ENCODE measurements at regions not wholly inside any gene's neighbourhood (a gene's known extent, or its start where the extent isn't known, plus 50 kb on each side); places are given as distances from the start of the nearest gene placed in this dataset.
"Not testable (repeated sequence)": the region's sequence is repeated elsewhere in the genome, so short reads cannot be mapped to it uniquely, and the experiment has no call there.

DNA sequence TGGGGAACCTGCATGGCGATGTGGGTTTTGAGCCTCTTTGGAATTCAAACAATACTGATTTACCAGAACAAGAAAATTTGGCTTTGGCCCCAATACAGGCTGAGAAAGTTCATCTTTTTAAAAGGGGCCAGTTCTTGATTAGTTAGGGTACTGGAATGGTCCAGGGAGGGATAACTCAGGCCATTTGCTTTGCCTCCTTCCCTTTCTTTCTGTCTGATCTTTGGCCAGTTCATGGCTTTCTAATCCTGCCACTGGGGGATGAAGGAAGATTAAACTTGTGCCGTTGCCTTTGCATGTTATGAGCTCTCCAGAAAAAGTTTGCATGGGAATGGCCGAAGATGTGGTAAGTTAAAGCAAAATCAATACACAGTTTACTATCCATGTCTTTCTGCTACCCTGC, 78.4 kb downstream of the ADAMTS15 start:
- no peak for DNase-seq (ENCODE audit: low read depth, low spot score)

DNA sequence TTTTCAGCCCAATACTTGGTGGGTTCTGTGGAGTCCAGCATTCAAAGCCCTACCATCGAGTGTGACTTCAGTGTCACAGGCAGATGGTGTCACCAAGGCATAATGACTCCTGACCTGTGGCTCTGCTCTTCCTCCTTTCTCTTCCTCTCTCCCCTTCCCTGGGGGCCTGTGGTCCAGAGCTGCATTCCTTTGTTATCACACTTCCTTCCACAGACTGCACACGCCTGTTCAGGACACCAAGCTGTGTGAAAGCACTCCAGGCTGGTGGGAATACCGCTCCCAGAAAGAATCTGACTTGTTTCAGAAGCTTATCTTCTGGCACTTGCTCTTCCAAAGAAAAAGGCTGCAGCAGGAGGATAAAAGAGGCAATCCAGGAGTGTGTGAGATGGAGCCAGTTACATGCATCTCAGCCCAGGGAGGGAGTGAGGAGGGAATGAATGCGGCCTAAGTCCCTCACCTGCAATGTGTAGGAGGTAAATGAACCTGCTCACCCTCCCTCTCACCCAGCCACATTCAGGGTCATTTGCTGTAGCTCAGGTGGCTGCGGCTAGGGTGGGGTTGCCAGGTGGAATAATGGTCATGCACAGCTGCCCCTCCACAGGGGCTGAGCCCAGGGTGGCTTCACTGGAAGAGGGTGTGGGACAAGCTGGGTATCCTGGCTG, 79.3 kb downstream of the ADAMTS15 start:
- DNase-seq (ENCODE audit: low read depth, low spot score), result peak; percentile 13

DNA sequence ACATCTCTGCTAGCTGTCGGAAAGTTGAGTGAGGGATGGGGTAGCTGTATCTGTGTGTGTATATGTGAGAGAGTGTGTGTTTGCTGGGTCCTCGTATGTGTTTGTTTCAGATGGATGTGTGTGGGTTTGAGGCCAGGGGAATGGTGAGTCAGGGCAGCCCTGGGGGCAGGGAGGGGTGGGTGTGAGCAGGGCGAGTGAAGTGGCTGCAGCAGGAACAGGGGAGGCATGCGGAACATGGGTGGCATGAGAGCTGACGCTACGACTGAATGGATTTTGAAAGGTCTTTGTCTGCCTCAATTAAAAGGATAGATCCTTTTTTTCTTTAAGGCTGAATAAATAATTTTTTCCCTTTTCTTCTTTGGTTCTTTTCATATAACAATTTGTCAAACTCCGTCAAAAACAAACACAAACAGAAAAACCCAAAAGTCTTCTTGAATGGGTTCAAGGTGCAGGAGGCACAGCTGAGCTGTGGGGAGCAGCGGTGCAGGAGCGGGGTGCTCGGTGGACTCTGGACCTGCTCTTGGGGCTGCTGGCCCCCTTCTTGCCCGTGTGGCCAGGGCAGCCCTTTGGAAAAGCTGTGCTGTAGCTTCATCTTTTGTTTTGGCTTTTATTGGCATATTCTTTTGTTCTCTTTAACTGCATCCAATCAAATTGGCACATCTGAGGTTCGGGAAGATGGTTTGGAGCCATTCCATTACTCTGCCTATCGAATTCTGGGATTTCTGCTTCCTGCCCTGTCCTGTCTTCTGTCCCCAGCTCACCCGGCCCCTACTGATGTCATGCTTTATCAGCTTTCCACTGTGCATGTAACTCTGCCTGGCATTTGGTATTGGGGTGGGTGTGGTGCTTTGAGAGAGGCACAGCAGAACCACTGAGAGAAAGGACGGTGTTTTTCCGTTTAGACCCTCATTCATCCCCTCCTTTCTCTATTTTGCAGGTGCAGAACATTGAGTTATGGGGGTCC, 80.1 kb downstream of the ADAMTS15 start:
- no peak for DNase-seq (ENCODE audit: low read depth, low spot score)

DNA sequence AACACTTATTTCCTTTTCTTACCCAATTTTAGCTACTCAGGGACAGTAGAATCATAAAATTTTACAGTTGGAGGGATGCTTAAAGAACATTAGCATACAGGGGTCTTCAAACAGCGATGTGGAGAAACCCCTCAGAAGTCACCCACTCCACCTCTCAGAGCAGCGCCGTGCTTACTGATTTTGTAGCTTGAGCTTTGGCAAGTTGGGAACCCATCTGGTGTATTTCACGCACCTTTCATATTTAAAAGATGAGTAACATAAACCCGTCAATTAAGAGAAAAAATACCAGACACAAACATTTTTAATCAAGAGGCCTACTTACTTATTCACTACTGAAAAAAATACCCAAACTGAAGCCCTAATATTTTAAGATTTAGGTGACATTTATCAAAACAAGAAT, 80.9 kb downstream of the ADAMTS15 start:
- DNase-seq (ENCODE audit: low read depth, low spot score), result no peak

DNA sequence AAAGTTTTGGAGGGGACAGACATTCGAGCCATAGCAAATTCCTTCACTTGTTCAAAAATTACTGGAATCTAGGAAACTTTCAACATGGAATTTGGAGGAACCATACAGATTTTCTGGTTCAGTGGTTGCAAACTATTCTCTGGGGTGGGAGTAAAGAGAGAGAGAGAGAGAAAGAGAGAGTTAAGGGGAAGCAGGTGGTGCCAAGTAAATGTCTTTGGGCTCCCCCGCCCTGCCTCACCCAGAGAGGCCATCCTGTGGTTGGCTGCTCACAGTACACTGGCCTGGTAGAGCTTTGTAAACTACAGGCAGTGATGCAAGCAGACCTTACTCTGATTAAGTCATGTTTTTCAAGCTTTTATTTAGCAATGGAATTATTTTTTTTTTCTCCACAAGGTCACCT, 82.6 kb downstream of the ADAMTS15 start:
- no peak for DNase-seq (ENCODE audit: low read depth, low spot score)

DNA sequence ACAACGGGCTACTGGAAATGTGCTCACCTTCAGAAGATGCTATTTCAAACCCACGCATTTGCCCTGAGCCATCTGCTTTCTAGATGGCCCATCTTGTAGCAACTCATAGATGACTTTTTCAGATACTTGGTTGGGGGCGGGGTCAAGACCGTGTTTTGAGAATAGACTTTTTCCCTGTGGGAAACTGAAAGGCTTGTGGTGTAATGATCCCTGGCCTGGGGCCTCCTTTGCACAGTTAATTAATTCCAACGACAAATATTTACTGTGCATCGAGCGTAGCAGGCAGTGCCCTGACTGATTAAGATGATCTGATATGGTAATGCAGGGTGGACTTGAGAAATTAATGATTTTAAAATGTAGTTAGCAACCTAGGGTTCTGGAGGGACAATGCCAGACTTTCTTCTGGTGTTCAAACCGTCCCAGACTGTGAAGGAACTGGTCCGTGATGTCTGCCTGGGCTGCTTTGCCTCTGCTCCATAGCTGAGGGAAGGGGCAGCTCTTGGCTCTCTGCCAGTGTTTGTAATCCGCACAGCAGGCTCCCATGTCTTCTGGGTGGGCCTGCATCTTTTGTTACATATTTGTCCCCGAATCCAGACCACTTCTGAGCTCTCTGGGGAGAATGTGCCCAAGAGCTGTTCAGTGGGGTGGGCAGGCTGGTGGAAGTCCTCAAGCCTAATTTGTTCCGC, 84.8 kb downstream of the ADAMTS15 start:
- no peak for DNase-seq (ENCODE audit: low read depth, low spot score)

DNA sequence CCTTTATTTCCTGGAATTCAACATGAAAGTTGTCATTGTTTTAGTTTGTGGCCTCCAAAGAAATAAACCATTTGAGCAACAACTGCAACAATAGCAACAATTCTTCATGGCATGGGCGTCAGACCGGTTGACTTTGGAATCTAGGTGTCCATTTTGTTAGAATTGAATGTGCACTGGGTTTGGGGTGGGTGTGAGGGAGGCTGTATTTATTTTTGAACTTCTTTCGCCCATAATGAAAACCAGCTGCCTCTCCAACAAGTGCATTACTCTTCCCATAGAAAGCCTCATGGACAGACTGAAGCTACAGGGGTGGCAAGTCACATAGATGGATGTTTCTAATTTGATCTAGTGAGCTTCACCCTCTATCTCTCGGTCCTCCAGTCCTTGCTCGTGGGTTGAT, 85.4 kb downstream of the ADAMTS15 start:
- no peak for DNase-seq (ENCODE audit: low read depth, low spot score)

DNA sequence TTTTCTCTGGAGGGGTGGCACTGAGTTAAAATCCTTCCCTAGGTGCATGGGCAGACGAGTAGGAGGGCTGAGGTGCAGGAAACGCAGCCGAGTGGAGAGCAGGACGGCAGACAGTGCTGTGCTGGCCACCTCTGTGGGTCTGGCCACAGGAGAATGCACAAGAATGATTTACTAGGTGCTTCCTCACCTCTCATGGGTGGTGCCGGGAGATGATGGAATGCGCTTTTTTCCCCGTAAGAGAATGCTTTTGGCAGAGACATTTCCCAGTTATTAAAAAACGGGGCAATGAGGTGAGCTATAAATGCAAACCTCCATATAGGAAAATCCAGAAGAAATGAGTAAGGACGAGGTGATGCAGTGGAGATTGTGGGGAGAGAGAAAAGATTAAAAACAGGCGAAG, 86.1 kb downstream of the ADAMTS15 start:
- DNase-seq (ENCODE audit: low read depth, low spot score), result no peak

DNA sequence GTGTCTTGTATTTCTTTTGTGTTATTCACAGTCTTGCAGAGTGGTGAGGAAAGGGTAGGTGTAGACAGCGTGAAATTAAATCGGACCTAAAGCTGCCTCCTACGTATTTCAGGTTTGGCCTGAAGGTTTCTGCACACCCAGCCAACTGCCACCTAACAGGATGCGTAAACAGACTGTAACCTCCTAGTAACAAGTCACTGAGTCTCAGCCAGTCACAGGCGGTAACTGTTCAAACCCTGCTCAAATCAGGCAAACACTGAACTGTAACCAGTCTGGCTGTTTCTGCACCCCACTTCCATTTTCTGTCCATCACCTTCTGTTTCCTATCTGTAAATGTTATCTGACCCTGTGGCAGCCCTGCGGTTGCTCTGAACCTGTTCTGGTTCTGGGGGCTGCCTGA, 87.1 kb downstream of the ADAMTS15 start:
- no peak for DNase-seq (ENCODE audit: low read depth, low spot score)

DNA sequence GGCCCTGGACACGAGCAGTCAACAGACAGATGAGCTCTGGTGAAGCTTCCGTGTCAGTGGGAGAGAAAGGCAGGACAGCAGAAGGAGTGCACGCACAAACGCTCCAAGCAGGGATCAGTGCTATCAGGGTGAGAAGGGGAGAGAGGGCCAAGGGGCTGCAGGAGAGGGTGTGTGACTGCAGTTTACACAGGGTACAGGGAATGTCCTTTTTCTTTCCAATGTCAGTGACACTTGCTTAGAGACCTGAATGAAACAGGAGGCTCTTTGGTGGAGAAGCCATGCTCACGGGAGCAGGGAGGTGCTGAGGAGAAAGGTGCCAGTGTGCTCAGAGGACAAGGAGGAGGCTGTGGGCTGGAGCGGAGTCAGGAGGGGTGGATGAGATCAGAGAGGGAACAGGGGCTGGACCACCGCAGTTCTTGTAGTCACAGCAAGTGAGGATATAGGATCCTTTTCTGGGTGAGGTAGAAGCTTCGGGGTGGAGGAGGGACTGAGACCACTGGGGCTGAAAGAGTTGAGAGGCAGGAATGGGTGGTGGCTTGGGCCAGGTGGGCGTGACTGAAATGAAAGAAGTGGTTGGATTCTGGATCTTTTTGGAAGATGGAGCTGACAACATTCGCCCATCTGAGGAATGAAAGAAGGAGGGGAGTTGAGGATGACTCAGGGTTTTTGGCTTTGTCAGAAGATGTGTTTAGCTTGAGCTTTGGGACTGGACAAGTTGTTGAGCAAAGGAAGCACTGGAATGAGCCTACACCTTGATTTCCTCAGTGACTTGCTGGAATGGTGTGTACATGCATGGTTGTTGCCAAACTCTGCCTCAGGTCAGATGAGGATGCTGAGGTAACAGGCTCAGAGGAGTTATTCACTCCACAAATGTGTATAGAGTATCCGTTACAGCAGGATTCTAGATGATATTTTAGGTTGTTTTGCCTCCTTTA, 87.9 kb downstream of the ADAMTS15 start:
- DNase-seq (ENCODE audit: low read depth, low spot score), result no peak

DNA sequence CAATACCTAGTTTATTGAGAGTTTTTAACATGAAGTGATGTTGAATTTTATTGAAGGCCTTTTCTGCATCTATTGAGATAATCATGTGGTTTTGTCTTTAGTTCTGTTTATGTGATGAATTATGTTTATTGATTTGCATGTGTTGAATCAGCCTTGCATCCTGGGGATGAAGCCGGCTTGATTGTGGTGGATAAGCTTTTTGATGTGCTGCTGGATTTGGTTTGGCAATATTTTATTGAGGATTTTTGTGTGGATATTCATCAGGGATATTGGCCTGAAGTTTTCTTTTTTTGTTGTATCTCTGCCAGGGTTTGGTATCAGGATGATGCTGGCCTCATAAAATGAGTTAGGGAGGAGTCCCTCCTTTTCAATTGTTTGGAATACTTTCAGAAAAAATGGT, 91.2 kb downstream of the ADAMTS15 start:
- DNase-seq (ENCODE audit: low read depth, low spot score), result not testable (repeated sequence)

DNA sequence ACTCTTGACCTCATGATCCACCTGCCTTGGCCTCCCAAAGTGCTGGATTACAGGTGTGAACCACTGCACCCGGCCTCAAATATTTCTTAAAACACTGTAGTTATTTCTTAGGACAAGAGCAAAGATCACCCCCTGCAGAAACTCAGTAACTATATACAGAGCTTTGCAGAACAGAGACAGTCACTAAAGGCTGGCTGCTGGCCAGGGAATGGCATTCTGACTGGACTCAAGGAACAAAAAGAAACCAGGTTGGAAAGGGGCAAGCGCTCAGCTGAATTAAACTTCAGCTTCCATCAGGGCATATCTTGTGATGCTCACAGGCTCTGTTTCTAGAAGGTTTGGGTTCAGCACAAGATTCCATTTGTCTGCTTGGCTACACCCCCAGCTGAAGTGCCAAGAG, 95.8 kb downstream of the ADAMTS15 start:
- no peak for DNase-seq (ENCODE audit: low read depth, low spot score)

DNA sequence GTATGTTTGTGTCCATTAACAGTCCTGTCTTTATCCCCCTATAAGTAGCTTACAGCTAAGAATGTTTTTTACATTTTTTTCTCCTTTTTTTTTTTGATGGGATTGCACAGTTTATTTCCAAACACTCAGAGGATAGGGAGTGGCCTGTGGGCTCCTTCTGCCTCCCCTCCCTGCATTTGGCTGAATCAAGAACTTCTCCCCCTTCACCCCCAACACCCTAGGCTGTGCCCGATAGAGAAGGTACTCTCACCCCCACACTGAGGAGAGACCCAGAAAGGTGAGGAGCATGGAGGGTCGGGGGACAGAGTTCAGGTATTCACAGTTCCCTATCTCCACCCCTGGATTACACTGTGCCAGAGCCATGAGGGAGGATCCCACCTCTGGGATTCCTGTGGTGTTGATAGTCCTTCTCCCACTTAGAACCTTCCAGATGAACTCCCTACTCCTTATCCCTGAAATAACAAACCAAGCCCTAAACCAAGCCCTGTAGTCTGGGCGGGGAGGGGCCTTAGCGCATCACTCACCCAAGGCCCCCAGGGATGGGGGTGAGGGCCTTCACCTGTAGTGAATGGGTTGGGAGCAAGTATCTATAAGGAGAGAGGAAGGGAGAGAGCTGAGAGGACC, 97.1 kb downstream of the ADAMTS15 start:
- DNase-seq (ENCODE audit: low read depth, low spot score), result no peak

DNA sequence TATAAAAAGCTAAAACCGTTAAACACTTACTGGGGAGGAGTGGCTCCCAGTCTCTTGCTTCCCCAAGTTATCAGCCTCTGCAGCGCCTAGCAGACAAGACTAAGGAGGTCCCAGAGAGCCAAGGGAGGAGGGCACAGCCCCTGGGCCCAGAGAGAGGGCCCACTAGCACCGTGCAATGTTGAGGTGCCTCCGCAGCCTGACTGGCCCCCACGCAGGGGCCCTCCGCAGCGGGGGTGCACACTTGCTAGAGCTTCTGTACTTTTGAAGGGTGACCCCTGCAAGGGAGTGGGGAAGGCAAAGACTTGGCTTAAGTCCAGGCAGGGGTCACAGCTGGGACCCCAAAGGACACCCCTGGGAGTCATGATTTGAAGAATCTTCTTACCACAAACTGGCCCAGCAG, 98.0 kb downstream of the ADAMTS15 start:
- no peak for DNase-seq (ENCODE audit: low read depth, low spot score)

DNA sequence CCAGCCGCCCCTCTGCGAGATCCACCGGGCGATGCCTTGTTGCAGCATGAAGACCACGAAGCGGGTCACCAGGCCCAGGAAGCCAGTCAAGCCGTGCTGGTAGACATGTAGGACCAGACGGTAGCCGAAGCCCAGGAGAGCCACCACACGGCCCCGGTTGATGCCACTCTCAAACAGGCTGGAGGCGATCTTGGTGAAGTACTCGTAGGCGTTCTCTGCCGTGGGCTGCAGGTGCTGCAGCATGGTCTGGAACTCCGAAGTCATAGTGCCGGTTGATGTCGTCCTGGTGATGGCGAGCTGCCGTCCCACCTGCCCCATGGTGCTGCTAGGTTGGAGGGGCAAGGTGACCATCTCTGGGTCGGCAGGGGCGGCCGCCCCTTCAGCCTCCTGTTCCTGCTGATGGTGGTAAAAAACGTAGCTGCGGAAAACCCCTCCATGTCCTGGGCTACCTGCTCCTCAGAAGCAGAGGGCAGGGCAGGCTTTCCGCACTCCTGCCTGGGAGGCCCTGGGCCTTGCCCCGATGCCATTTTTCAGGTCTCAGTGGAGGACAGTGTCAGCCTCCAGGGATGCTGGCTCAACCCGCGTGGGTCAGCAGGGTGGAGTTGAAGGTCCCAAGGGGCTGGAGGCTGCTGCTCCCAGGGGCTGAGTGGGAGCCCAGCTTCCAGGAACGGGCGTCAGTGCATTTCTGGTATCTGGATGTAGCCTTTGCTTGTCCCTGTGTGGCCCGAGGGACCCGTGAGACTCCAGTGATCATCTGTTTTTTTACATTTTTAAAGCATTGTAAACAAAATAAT, 98.7 kb downstream of the ADAMTS15 start:
- DNase-seq (ENCODE audit: low read depth, low spot score), result no peak

DNA sequence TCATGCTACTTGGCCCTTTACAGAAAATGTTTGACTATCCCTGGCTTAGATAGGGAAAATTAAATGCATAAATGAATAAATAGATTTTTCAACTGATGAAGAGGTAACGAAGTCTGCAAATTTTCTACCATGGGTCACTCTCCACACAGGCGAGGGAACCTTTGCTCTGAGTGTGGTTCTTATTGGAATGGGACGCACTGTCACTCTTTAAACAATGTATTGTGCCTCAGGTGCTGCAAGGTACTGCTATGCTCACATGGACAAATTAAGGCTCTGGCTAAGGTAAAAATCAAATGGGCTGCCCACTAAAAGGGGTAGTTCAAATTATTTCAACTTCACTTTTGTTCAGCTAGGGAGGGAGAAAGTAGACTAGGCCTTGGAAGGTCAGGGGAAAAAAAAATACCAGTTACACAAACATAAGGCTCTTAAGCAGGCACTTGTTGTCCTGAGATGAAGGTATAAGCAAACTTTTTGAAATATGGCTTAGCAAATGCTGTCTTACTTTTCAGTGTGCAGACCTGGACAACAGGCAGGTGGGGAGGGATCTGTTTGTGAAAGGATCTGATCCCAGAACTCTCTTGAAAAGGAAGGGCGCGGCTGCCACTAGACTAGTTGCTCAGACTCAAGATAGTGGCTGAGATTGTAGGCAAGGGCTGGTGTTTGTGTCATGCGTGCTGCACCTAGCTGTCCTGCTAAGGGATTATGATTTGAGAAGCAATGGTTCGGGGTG, 99.5 kb downstream of the ADAMTS15 start:
- no peak for DNase-seq (ENCODE audit: low read depth, low spot score)

DNA sequence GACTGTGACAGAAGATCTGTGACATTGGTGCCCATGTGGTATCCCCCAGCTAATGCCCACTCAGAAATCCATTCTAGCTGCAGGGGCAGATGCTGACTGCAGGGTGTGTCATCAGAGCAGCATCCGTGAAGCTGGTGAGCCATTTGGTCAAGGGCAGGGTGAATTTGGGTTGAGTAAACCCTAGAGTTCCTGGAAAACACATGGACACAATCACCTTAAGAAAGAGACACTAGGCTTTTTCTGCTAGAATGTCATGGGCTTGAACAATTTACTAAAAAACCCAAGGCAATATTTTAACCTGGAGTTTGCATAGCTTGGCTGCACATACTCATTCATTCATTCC, 100.0 kb downstream of the ADAMTS15 start:
- DNase-seq (ENCODE audit: low read depth, low spot score), result no peak

DNA sequence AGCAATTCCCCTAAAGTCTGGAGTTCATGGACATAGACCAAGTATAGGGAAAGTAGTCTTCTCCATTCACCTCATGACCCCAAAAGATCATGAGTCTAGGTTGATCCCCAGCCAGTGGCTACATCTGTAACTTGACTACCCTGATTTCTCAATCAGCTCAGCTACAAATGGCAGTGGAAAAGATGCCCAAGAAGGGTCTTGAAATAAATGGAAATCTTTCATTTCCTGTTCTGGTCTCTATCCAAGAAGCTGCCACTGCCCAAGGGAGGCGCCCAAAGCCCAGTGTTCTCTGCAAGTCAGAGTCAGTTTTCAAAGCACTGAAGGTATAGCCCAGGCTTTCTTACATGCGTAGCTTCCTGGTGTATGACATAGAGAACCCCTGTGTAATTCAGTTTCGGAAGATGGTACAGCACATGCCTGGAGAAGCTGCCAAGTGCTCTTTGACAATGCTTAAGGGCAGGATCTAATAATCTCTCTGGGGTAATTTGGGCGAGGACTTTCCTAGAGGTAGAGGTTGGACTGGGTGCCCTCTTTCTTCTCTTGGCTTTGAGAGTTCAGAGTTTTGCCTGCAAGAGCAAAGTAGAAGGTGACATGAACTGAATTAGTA, 101.1 kb downstream of the ADAMTS15 start:
- DNase-seq (ENCODE audit: low read depth, low spot score), result no peak

DNA sequence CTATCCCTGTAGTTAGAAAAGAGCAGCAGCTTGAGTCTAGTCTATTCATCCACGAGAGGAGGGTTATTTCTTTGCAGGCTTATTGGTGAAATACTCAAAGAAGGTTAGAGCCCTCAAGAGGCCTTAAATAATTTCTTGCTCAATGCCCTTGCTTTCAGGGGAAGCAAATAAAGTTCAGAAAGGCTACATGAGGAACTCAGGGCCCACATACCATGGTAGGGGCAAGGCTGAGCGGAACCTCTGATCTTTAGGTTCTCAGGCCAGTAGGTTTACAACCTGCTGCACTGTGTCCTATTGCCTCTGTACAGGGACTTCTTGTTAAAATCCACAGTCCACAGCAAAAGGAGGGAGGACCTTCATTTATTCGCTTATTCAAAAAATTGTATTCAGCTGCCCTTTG, 101.7 kb downstream of the ADAMTS15 start:
- no peak for DNase-seq (ENCODE audit: low read depth, low spot score)
